ENCODE measurements at regions not wholly inside any gene's neighbourhood (a gene's known extent, or its start where the extent isn't known, plus 50 kb on each side); places are given as distances from the start of the nearest gene placed in this dataset.
A peak's percentile ranks its signal among the peaks of the same experiment; 100 is the strongest.

- Histone ChIP-seq H3K9me3 (peaks cover 0 to 29% (median 25%) of the 10 kb centered on the region in 4 donors), H3K4me3 (no peak overlapping the region), H3K27ac (no peak overlapping the region), H3K27me3 (no peaks in the 10 kb centered on the region), H3K36me3 (no peaks in the 10 kb centered on the region), H3K4me1 (no peaks in the 10 kb centered on the region)
- TF ChIP-seq POLR2AphosphoS5 (IDR thresholded peaks at IDR 0.05) (no peak), POLR2A (IDR thresholded peaks at IDR 0.05) (no peak), EP300 (IDR thresholded peaks at IDR 0.05) (no peak)
- TF ChIP-seq, protein P1, sequence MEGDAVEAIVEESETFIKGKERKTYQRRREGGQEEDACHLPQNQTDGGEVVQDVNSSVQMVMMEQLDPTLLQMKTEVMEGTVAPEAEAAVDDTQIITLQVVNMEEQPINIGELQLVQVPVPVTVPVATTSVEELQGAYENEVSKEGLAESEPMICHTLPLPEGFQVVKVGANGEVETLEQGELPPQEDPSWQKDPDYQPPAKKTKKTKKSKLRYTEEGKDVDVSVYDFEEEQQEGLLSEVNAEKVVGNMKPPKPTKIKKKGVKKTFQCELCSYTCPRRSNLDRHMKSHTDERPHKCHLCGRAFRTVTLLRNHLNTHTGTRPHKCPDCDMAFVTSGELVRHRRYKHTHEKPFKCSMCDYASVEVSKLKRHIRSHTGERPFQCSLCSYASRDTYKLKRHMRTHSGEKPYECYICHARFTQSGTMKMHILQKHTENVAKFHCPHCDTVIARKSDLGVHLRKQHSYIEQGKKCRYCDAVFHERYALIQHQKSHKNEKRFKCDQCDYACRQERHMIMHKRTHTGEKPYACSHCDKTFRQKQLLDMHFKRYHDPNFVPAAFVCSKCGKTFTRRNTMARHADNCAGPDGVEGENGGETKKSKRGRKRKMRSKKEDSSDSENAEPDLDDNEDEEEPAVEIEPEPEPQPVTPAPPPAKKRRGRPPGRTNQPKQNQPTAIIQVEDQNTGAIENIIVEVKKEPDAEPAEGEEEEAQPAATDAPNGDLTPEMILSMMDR (IDR thresholded peaks at IDR 0.05), result no peak
- WGBS, 5 donors, result 40 to 49% (median 43%) methylated on average over 3 of the region's 3 CpGs
- intact Hi-C loops (cut with DNase I; ENCODE audit: low total_unique reads), result loop anchor here (10.0 kb wide), 1 partner anchor 134 kb away; no protein-coding TSS in a partner anchor
- peak in 1 of 2 donors; percentile 78 for DNase-seq
Measured at GRCh38 chr15:100818927-100819326, 60.7 kb upstream of the ALDH1A3 start.

DNA sequence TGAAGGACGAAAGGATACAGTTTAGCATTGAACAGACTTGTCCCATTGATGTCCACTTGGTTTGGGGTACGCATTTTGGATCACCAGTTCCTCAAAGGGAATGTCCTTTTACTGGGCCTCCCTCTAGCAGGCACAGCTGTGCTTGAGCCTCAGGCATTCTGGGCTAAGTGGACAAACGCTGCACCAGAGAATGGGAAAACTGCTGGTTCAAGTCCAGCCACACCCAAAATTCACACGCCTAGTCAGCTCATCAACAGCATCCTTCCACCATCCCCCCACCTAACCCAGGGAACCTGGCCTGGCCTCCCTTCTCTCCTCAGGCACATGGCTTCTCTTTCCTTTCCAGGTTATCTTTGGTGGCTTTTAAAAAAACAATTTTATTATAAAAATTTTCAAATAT is 59.1 kb upstream of the ALDH1A3 start:
- no peak for DNase-seq
- H3K27ac ChIP-seq, result no peak overlapping the region
- H3K4me1 ChIP-seq, result no peaks in the 10 kb centered on the region
- 56 to 70% (median 56%) methylated on average over 4 of the region's 4 CpGs for WGBS, 5 donors
- H3K36me3 ChIP-seq, result no peaks in the 10 kb centered on the region
- intact Hi-C loops (cut with DNase I; ENCODE audit: low total_unique reads), result no loop called here
- no peaks in the 10 kb centered on the region for H3K27me3 ChIP-seq
- peaks cover 0 to 23% (median 16%) of the 10 kb centered on the region in 4 donors for H3K9me3 ChIP-seq
- H3K4me3 ChIP-seq, result no peak overlapping the region
- TF ChIP-seq, protein P1 (IDR thresholded peaks at IDR 0.05), result no peak
- TF ChIP-seq EP300 (IDR thresholded peaks at IDR 0.05), result no peak
- no peak for TF ChIP-seq POLR2A (IDR thresholded peaks at IDR 0.05)
- TF ChIP-seq POLR2AphosphoS5 (IDR thresholded peaks at IDR 0.05), result no peak

DNA sequence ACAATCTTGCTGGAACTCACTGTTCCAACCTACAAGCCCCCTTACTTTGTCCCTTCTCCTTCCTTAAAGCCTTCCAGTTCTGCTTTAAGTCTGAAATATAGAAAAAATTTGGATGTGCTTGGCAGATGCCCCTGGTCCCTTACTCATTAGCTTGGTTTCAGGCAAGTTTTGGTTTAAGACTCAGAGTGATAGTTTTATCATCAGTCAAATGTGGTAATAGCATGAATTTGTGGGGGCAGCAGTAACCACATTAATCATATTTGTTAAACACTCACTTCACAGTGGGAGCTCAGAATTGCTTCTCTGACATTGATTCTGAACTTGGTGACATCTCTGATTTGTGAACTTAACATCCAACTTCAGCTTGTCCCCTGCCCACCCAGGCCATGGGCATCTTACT is 58.3 kb upstream of the ALDH1A3 start:
- no peak overlapping the region for H3K4me3 ChIP-seq
- H3K36me3 ChIP-seq, result no peaks in the 10 kb centered on the region
- H3K4me1 ChIP-seq, result no peaks in the 10 kb centered on the region
- no peak overlapping the region for H3K27ac ChIP-seq
- H3K27me3 ChIP-seq, result peaks cover 0 to 2% (median 0%) of the 10 kb centered on the region in 3 donors
- intact Hi-C loops (cut with DNase I; ENCODE audit: low total_unique reads), result no loop called here
- DNase-seq, result no peak
- TF ChIP-seq, protein P1 (IDR thresholded peaks at IDR 0.05), result no peak
- TF ChIP-seq POLR2AphosphoS5 (IDR thresholded peaks at IDR 0.05) (no peak), POLR2A (IDR thresholded peaks at IDR 0.05) (no peak), EP300 (IDR thresholded peaks at IDR 0.05) (no peak)
- H3K9me3 ChIP-seq, result peaks cover 0 to 17% (median 10%) of the 10 kb centered on the region in 4 donors

DNA sequence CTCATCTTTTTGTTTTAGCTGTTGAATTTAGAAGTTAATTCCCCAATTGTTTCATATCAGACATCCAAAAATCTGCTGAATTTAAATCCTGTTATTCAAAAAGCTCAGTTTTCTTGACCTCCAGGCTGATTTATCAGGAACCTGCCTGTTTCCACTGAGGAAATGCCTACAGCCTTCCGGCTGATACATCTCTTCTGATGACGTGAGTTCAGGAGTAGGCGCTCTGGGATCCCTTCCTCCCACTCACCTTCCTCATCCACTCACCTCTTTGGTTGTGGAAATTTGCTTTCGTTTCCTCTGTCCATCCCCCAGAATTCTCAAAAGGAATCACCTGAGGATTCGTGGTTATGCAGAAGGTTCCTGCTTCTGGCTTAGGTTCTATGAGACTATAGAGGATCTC is 55.4 kb upstream of the ALDH1A3 start:
- no peak for DNase-seq
- Histone ChIP-seq H3K4me1 (no peaks in the 10 kb centered on the region), H3K27ac (no peak overlapping the region), H3K4me3 (no peak overlapping the region), H3K27me3 (peaks cover 0 to 8% (median 0%) of the 10 kb centered on the region in 3 donors), H3K9me3 (peaks cover 0 to 13% (median 10%) of the 10 kb centered on the region in 4 donors), H3K36me3 (no peaks in the 10 kb centered on the region)
- intact Hi-C loops (cut with DNase I; ENCODE audit: low total_unique reads), result no loop called here
- 66 to 77% (median 71%) methylated on average over 5 of the region's 5 CpGs for WGBS, 5 donors
- TF ChIP-seq EP300 (IDR thresholded peaks at IDR 0.05) (no peak), POLR2A (IDR thresholded peaks at IDR 0.05) (no peak), POLR2AphosphoS5 (IDR thresholded peaks at IDR 0.05) (no peak)
- TF ChIP-seq, protein P1 (IDR thresholded peaks at IDR 0.05), result no peak

Data from stomach (tissue), 8 donors.